Panc1 (cell line): ENCODE measurements at regions not wholly inside any gene's neighbourhood (a gene's known extent, or its start where the extent isn't known, plus 50 kb on each side); places are given as distances from the start of the nearest gene placed in this dataset.

Source experiments
- ATAC-seq: fragments of 200-7000 bp; cut with Tn5 transposase; 2 replicates; pipeline ENCODE4 v1.9.1; 2020; ENCODE audit warnings: mild to moderate bottlenecking, moderate library complexity
- BruUV-seq: library from RNA; stranded (reverse); fragments of 400-500 nt; replicated peaks from 2 replicates; lab custom pipeline; 2021; lab: Mats Ljungman, UMichigan
- CTCF ChIA-PET: fragments of 300-600 bp; sonication (Branson Sonifier 250); formaldehyde crosslinking; loops from one replicate; lab custom pipeline; 2022; ENCODE audit warnings: antibody characterized with exemption; lab: Charles Lee
- POLR2A ChIA-PET: fragments of 300-600 bp; sonication (Branson Sonifier 250); formaldehyde crosslinking; loops from one replicate; lab custom pipeline; 2022; ENCODE audit warnings: antibody characterized with exemption; lab: Charles Lee
- DNase-seq: peaks from one replicate; pipeline ENCODE4 v3.0.0-alpha.2; 2010; ENCODE audit warnings: low read depth, low spot score
- H3K27ac ChIP-seq: 2 replicates; pipeline ENCODE4 v1.5.1; 2011; ENCODE audit warnings: mild to moderate bottlenecking, low read length, inconsistent platforms
- H3K27me3 ChIP-seq: fragments of 200-500 bp; sonication (Bioruptor generic); 2 replicates; pipeline ENCODE4 v1.6.0; 2014; ENCODE audit warnings: low read length, inconsistent platforms; ENCODE audit not compliant: control insufficient read depth, insufficient read depth
- H3K36me3 ChIP-seq: fragments of 200-500 bp; sonication (Bioruptor generic); 2 replicates; pipeline ENCODE4 v1.5.1; 2014; ENCODE audit warnings: inconsistent platforms, mild to moderate bottlenecking, low read length, moderate library complexity; ENCODE audit not compliant: control insufficient read depth, insufficient read depth
- H3K4me1 ChIP-seq: 2 replicates; pipeline ENCODE4 v1.5.1; 2011; ENCODE audit warnings: inconsistent platforms, mild to moderate bottlenecking, low read length, moderate library complexity; ENCODE audit not compliant: control insufficient read depth, insufficient read depth
- H3K4me3 ChIP-seq, 2 experiments: 2 replicates each; pipeline ENCODE4 v1.5.1; 2011 to 2012; ENCODE audit warnings: low read depth in 2 of 2, low read length in 2 of 2, mild to moderate bottlenecking in 2 of 2, inconsistent platforms in 1 of 2, moderate library complexity in 1 of 2
- H3K9me3 ChIP-seq: fragments of 200-500 bp; sonication (Bioruptor generic); 2 replicates; pipeline ENCODE4 v1.5.1; 2014; ENCODE audit warnings: low read depth, mild to moderate bottlenecking, inconsistent platforms, low read length, moderate library complexity; ENCODE audit not compliant: control insufficient read depth, insufficient read depth
- POLR2AphosphoS5 ChIP-seq: IDR thresholded peaks from 2 replicates; pipeline ENCODE4 v1.6.1; 2012; ENCODE audit warnings: mild to moderate bottlenecking, low read depth, low read length, moderate library complexity
- SIN3A ChIP-seq: IDR thresholded peaks from 2 replicates; pipeline ENCODE4 v1.6.1; 2012; ENCODE audit warnings: low read depth, mild to moderate bottlenecking, low read length, moderate library complexity, borderline replicate concordance; ENCODE audit not compliant: insufficient read depth
- TCF7L2 ChIP-seq: IDR thresholded peaks from 2 replicates; pipeline ENCODE4 v1.6.1; 2011; ENCODE audit warnings: mild to moderate bottlenecking, low read depth, low read length, inconsistent platforms
- in situ Hi-C: cut with HindIII; loops from 2 replicates; pipeline ENCODE4 v1.10.0; 2016; ENCODE audit warnings: low sequenced_read_pairs, low pct_unique_long_range_greater_than_20kb
- intact Hi-C: fragments of 100-400 bp; cut with micrococcal nuclease; formaldehyde crosslinking; loops from one replicate; pipeline ENCODE4 v1.10.0; 2022; ENCODE audit not compliant: unreplicated experiment
- TF ChIP-seq, protein P1 (sequence below), 2 experiments: IDR thresholded peaks; 2 replicates each; pipeline ENCODE4 v1.6.1; 2011 to 2012; ENCODE audit warnings: low read depth in 2 of 2, control low read depth in 1 of 2, low read length in 1 of 2, mild to moderate bottlenecking in 1 of 2, moderate library complexity in 1 of 2; ENCODE audit not compliant: insufficient read depth in 1 of 2
- TF ChIP-seq, protein P2 (sequence below): fragments of 450-650 bp; IDR thresholded peaks from 2 replicates; pipeline ENCODE4 v1.5.1; 2017; ENCODE audit warnings: mild to moderate bottlenecking

DNA sequence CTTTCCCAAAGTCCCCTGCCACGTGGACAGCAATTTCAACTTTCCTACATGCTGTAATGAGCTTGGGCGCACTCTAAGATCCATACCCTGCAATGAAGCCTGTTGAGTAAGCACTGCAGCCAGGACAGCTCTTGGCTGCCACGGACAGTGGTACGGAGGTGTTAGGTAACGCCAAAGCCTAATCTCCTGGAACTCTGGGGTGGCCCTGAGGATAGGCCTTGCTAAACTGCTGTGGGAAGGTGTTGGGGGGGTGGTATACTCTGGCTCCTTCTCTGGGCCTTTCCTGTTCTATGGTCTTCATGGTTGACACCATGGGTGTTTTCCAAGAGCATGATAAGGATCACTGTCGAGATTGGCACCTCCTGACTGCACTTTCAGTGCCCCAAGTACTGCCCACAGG is 66.4 kb upstream of the PITX1 start:
- intact Hi-C loops (no loop called here), in situ Hi-C loops (no loop called here)
- TF ChIP-seq SIN3A, result no peak
- no peak for TF ChIP-seq POLR2AphosphoS5
- TF ChIP-seq TCF7L2, result no peak
- TF ChIP-seq, protein P1, sequence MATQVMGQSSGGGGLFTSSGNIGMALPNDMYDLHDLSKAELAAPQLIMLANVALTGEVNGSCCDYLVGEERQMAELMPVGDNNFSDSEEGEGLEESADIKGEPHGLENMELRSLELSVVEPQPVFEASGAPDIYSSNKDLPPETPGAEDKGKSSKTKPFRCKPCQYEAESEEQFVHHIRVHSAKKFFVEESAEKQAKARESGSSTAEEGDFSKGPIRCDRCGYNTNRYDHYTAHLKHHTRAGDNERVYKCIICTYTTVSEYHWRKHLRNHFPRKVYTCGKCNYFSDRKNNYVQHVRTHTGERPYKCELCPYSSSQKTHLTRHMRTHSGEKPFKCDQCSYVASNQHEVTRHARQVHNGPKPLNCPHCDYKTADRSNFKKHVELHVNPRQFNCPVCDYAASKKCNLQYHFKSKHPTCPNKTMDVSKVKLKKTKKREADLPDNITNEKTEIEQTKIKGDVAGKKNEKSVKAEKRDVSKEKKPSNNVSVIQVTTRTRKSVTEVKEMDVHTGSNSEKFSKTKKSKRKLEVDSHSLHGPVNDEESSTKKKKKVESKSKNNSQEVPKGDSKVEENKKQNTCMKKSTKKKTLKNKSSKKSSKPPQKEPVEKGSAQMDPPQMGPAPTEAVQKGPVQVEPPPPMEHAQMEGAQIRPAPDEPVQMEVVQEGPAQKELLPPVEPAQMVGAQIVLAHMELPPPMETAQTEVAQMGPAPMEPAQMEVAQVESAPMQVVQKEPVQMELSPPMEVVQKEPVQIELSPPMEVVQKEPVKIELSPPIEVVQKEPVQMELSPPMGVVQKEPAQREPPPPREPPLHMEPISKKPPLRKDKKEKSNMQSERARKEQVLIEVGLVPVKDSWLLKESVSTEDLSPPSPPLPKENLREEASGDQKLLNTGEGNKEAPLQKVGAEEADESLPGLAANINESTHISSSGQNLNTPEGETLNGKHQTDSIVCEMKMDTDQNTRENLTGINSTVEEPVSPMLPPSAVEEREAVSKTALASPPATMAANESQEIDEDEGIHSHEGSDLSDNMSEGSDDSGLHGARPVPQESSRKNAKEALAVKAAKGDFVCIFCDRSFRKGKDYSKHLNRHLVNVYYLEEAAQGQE (IDR thresholded peaks at IDR 0.05; ENCODE audit: insufficient read depth in 1 of 2, low read depth in 2 of 2, low read length in 1 of 2), result no peak
- TF ChIP-seq, protein P2, sequence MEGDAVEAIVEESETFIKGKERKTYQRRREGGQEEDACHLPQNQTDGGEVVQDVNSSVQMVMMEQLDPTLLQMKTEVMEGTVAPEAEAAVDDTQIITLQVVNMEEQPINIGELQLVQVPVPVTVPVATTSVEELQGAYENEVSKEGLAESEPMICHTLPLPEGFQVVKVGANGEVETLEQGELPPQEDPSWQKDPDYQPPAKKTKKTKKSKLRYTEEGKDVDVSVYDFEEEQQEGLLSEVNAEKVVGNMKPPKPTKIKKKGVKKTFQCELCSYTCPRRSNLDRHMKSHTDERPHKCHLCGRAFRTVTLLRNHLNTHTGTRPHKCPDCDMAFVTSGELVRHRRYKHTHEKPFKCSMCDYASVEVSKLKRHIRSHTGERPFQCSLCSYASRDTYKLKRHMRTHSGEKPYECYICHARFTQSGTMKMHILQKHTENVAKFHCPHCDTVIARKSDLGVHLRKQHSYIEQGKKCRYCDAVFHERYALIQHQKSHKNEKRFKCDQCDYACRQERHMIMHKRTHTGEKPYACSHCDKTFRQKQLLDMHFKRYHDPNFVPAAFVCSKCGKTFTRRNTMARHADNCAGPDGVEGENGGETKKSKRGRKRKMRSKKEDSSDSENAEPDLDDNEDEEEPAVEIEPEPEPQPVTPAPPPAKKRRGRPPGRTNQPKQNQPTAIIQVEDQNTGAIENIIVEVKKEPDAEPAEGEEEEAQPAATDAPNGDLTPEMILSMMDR, result no peak

DNA sequence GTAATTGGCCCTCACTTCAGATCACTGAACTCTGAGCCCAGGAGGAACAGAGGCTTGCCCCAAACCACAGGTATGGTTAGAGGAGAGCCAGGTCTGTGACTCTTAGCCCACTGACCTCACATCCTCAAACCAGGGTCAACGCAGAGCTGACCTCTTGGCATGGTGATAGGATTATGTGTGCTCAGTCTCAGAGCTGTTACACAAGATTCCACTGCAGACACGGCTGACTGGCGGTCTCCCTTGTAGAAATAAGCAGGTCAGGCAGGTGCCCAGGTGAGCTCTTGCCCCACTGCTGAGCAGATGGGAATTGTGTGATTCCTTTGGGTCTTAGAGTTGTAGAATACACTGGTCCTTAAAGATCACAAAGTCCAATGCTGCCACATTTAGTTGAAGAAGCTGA is 66.0 kb upstream of the PITX1 start:
- Histone ChIP-seq H3K27me3 (no peaks in the 10 kb centered on the region), H3K4me1 (no peaks in the 10 kb centered on the region), H3K36me3 (no peaks in the 10 kb centered on the region), H3K9me3 (no peaks in the 10 kb centered on the region), H3K27ac (no peak overlapping the region), H3K4me3 (no peak overlapping the region)
- BruUV-seq, result no TSS peak
- intact Hi-C loops (no loop called here), in situ Hi-C loops (no loop called here)
- TF ChIP-seq, protein P1 (IDR thresholded peaks at IDR 0.05; ENCODE audit: insufficient read depth in 1 of 2, low read depth in 2 of 2, low read length in 1 of 2), result no peak
- TF ChIP-seq, protein P2, result no peak
- TF ChIP-seq POLR2AphosphoS5 (no peak), TCF7L2 (no peak), SIN3A (no peak)
- no peak for DNase-seq
- ChIA-PET CTCF (interaction anchor here (0.6 kb wide), 1 partner anchor 88 kb away, joined by 4 read pairs; no protein-coding TSS in a partner anchor), POLR2A (no interaction called here)
- ATAC-seq, result no peak

More for the DNA sequence above, 66.4 kb upstream of the PITX1 start:
- no peak for DNase-seq
- Histone ChIP-seq H3K27me3 (no peaks in the 10 kb centered on the region), H3K4me1 (no peaks in the 10 kb centered on the region), H3K36me3 (no peaks in the 10 kb centered on the region), H3K27ac (no peak overlapping the region), H3K9me3 (no peaks in the 10 kb centered on the region), H3K4me3 (no peak overlapping the region)
- POLR2A ChIA-PET, result no interaction called here
- ATAC-seq, result no peak
- CTCF ChIA-PET, result interaction anchor here (0.6 kb wide), 1 partner anchor 87 kb away, joined by 4 read pairs; no protein-coding TSS in a partner anchor
- BruUV-seq, result no TSS peak
